Embryonic facial prominence (tissue), 1 donor: ENCODE measurements at regions not wholly inside any gene's neighbourhood (a gene's known extent, or its start where the extent isn't known, plus 50 kb on each side); places are given as distances from the start of the nearest gene placed in this dataset.

ENCODE experiments used
- DNase-seq: peaks from one replicate; pipeline ENCODE4 v3.0.0-alpha.2; 2016; ENCODE audit errors: extremely low spot score

DNA sequence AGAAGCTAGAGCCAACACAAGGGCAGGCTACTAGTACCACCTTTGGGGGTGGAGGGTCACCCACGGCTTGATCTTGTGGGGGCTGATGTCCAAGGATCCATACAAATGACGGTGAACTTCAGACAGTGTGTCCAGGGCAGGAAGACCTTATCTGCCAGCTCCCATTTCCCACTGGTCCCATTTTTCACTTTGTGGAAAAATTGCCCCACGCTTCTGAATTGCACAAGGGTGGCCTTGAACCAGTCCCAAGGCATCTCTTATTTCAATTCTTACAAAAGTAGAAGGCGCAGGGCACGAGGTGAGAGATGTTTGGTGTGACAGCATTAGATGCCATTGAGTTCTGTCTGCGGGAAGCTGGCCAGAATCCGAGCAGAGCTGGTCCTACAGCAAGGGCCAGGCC, 252.7 kb upstream of the CELF2 start:
- no peak for DNase-seq

DNA sequence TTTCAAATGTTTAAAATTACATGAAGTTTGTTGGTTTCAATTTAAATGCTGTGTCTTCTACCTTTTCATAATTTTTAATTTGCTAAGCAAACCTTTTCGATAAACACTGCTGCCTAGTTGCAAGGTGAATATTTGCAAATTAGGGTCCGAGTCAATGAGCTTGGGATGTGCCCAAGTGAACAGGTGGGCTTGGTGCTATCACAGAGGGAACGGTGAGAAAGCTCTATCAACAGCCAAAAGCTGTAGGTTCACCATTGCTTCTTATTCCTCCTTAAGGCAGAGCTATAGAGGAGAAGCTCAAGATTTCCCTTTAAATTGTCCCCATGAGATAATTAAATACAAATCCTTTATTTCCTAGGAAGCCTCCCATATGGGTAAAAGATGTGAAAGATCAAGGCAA, 245.3 kb upstream of the CELF2 start:
- DNase-seq = no peak

DNA sequence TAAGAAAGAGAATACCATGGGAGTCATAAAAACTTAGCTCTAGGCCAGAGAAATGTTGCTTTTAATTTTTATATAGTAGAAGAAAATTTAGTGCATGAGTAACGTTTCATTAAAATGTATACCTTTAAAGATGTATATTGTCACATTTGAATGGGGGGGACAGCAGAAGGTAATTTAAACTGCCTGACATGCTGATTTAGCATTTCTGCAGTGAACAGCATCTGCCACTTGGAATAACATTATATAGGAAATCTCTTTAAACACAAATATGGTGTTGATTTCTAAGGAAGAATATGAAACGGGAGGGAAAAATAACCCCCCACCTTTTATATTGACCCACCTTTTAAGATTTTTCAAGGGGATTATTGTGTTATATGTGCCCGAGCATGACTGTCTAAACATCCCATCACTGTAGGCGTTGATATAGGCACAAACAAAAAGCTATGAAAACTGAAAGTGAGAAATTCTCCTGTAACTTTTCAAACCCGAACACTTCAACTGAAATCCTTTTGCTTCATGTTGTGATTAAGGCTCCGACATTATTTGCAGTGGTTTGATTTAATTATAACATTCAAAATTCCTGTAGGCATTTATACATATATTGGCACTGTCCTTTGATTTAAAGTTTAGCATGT, 244.7 kb upstream of the CELF2 start:
- DNase-seq = no peak

DNA sequence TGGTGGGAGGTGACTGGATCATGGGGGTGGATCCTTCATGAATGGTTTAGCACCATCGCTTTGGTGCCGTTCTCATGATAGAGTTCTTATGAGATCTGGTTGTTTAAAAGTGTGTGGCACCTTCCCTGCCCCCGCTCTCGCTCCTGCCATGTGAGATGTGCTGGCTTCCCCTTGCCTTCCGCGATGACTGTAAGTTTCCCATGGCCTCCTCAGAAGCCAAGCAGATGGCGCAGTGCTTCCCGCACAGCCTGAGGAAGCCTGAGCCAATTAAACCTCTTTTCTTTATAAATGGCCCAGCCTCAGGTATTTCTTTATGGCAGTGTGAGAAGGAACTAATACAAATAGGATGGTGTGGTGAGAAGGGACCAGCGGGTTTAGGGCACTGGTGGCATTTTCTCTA, 243.3 kb upstream of the CELF2 start:
- no peak for DNase-seq

DNA sequence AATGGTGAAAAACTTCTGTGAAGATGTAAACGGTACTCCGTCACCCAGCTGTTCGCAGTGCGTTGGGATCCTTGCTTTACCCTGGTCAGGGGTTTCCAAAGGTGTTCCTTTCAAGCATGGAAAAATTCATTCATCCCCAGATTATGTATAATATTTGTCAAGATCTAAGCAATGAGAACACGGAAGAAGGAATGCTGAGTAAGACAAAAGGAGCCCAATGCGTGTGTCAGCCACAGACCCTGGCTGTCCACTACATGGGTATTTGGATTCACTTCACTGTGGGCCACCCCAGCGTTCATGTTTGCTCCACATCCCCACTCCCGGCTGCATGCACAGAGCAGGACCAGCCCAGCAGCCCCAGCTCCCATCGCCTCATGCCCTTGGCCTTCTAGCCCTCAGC, 241.3 kb upstream of the CELF2 start:
- DNase-seq = no peak

DNA sequence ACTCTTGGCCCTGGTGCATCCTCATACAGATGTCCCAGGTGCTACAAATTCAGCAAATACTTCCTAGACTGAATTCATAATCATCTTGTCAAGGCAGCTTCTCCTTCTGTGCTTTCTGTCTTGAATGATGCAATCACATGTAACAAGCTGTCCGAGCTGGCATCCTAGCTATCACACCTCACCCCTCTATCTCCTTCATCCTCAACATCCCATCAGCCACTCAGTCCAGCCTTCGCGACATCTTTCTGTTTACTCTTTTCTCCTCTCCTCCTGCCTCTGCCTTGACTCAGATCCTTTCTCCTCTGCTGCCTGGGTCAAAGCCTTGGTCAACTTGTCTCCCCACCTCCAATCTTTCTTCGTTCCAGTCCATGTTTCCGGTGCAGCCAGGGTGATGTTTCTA, 240.4 kb upstream of the CELF2 start:
- no peak for DNase-seq

DNA sequence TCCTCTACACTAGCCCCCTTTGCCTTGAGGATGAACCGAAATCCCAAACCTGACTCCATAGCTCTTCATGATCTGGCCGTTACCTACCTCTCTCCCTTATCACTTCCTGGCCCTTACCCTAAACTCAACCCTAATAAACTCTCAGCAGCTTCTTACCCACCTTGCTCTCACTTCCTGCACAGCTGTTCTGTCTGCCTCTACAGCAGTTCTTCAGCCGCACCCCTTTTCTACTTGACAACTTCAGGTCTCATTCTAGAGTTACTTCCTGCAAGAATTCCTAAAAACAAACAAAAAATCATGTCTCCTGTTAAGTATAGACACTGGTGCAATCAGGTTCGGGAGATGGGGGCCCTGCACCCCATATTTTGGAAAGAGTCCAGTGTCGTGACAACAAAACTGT, 239.9 kb upstream of the CELF2 start:
- no peak for DNase-seq

DNA sequence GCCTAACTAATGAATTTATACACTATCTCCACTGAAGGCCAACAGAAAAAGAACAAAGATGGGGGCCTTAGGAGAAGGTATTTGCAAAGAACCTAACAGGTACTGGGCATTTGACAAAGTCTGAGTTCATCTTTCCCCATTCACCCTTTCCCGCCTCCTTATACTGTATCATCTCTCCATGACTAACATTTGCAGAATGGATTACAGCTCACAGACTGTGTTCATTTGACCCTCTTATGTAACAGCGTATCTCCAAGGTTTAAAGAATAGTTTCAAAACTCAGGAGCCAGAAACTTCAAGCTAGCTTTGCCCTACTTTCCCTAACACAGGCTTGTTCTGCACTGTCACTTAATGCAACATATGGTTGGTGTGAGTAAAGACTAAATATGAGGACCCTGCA, 238.7 kb upstream of the CELF2 start:
- no peak for DNase-seq

DNA sequence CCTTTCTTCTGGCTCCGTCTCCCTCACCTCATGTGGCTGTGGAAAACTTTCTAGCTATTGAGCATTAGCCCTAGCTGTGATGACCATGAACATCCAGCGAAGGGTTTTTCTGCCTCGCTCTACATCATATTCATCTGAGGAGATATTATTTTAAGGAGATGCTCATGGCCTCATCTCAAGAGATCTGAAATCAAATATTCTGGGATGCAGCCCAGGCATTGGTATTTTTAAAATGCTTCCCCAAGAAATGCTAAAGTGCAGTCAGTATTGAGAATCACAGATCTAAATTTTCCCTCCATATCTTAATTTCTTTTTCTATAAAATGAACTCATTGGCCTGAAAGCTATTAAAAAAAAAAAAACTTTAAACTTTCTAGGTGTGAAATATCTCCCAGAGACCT, 238.2 kb upstream of the CELF2 start:
- DNase-seq = no peak

DNA sequence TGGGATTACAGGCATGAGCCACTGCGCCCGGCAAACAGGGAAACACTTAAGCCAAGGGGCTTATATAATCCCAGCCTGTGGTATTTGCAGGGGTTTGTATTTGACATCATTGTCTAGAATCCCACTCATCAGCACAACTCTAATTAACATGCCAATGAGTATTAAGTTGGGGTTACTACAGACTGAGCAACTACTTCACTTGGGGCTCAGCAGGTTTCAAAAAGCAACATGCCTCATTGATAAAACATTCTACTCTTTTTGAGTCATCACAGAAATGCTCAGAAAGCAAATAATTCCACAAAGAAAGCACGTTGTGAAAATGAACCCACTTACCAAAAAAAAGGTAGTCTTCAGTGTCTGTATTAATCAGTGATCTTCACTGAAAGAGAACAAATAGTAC, 236.9 kb upstream of the CELF2 start:
- DNase-seq = no peak

DNA sequence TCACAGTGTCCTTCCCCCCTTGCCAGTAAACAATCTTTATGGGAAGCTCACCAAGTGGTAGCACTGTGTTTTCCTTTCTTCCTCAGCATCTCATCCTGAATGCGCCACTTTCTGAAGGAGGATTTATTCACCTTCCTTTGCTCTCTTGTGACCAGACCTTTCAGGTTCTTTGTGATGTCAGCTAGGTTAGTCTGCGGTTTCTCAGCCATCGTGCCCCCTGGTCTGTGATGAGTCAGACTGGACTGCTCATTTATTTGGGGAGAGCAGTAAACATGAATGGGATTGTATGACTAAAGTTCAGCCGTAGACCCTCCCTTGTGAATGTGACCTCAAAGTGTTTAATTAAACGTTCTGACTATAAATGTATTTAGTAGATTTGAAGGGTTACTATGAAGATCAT, 235.1 kb upstream of the CELF2 start:
- no peak for DNase-seq

DNA sequence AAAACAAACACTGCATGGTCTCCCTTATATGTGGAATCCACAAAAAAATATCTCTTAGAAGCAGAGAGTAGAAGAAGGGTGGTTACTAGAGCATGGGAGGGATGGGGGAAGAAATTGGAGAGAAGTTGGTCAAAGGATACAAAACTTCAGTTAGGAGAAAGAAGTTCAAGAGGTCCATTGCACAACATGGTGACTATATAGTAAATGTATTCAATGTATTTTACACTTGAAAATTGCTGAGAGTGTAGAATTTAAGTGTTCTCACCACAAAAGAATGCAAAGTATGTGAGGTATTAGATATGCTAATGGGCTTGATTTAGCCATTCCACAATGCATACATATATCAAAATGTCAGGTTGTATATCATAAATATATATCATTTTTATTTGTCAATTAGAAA, 232.0 kb upstream of the CELF2 start:
- DNase-seq = no peak

DNA sequence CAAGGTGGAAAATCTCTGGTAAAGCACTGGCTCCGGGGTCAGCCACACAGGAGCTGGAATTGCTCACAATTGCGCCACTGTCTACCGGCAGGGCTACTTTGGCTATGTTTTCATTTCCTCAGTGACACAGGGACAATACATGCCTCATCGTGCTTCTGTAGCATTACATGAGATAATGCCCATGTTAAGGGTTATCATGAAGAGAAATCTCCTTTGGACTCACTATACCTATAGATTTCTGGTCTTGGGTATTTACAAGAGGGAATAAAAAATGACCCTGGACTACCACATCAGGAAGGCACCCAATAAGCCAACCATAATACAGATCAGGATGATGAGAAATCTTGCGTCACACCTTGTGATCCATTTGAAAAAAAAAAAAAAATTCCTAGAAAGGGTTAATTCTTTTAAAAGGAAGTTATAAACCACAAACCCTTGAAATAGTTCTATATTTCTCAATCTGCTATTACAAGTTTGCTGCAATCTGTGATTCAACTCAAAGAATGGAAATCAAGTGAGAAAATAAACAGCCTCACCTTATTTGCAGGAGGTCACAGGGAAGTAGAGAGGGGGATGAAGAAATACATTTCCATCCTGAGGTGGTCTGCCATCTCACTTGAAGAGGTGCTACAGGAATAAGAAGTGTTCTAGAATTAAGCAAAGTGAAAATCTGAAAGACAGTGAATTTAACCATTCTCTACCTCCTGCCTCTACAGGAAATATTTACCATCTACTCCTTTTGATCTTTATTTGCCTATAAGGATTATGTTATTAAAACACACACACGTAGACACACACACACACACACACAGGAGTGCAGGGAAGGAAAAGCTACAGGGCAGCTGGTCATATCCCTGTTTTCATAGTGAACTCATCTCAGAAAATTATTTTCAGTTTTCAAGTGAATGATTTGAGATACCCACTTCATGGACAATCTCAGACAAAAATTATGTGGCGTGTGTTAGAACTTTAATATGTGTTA, 231.3 kb upstream of the CELF2 start:
- no peak for DNase-seq

DNA sequence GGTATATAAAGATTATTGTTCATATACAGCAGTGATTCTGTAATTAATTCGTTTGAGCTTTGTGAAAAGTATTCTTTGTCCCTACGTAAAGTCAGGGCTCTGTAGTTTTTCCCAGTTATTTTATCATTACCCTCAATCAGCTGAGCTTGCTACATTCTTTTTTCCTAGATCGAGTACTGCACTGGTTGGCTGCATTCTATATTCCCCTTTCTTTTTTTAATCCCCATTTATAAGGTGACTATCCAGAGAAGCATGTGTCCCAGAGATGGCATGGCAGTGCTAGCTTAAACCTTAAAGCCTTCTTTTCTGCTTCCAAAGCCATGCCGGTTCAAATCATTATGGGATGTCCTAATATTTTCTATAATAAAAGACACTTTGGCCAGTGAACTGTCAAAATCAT, 230.1 kb upstream of the CELF2 start:
- no peak for DNase-seq

DNA sequence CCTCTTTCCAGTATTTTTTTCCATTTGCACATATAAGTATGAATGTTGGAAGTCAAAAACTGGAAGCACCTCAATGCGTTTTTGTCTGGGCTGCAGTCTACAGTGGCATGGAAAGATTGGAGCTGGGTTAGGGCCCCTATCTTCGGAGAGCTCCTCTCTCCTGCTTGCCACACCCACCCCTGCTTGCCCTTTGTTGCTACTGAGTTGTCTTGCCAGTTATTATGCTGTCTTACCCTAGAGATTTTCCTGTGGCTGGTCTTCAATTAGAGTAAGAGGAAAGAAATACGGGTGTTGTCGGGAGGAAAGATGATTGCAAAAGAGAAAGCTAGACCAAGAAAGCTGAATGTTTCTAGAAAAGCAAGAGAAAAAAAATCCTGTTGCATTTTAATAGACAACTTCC, 228.9 kb upstream of the CELF2 start:
- DNase-seq = no peak

DNA sequence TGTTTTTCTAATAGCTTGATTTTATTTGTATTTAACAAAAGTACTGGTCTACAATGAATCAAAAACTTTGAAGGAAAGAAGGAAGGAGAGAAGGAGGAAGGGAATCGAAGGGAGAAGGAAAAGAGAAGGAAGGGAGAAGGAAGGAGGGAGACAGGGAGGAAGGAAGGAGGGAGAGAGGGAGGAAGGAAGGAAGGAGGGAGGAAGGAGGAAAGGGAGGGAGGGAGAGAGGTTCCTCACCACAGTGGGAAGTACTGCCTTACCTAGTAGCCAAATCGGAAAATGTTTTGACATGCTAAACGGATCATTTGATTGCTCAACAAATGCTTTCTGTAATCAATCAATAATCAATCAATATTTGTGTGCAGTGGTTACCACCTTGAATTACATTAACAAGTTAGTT, 225.8 kb upstream of the CELF2 start:
- no peak for DNase-seq

DNA sequence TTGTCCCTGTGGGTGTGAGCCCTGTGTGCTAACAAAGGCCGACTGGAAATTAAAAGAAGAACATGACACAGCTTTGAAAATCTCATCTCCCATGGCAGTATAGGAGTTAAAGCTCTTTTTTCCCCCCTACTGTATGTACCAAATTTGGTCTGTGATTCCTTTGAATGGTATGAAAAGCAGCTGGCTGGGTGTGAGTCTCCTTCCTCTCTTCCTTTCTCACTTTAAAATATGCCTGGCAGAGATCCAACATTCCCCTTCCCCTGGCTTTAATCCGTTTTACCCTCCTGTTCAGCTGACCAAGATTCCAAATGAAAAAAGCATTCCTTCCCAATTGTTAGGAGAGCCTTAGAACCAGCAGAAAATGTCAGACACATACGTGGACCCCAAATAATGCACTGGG, 225.0 kb upstream of the CELF2 start:
- no peak for DNase-seq

DNA sequence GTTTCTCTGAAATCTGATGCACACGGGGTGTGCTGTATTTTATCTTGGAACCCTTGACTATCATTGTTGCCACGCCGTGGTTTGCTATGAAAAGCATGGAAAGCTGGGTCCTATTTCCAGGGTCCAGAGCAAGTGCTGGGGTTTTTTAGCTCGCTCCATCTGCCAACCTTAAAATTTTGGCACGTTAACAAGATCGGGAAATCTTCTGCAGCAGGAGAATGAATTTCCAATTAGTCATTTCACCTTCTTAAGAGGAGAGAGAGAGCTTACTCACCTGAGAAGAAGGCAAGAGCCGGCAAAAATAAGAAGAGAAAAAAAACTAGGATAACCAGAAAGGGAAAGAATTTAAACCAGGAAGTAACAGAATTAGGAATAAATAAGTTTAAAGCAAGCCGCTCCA, 223.6 kb upstream of the CELF2 start:
- no peak for DNase-seq

DNA sequence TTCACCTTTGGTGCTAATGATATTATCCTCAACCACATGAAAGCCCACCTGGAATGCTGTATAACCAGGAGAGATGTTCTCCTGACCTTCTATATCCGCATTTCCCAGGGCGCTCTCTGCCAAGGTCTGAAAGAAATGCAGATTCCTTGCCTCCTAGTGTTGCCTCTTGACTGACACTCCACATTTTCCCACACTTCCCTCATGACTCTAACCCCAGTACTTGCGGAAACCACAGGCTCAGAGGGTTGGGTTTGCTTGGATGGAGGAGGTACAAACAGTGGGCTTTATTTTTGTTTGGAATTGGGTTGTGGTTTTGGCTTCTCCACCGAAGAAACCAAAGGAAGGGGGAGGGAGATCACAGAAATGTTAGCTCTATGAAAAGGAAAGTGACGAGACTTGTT, 222.9 kb upstream of the CELF2 start:
- DNase-seq = no peak

DNA sequence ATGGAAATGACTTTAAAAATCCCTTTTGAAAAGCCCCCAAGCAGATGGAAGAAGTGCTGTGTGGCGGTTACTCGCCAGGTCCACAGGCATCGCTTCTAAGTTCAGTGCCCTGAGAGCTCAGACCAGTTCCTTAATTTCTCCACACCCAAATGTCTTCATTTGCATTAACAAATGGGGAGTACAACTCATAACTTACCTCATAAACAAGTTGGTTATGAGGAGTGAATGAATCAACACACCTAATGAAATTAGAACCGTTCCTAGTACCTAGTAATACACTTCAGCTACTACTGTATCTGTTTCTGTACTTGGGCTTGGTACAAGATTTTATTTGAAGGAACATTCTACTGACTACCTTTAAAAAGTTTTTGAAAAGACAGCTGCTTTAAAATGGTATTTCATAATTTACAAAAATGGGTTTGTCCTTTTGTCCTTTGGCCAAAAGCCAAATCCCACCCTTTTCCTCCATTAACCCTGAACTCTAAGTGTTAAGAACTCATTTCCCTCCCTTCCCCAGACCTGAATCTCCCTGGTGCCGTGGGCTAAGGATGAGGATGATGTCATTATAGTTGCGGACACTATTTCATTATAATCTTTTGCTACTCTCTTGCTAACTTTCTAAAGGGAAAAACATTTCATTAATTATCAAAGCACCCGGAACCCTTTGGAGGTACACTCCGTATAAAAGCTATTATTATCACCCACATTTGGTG, 221.5 kb upstream of the CELF2 start:
- no peak for DNase-seq

DNA sequence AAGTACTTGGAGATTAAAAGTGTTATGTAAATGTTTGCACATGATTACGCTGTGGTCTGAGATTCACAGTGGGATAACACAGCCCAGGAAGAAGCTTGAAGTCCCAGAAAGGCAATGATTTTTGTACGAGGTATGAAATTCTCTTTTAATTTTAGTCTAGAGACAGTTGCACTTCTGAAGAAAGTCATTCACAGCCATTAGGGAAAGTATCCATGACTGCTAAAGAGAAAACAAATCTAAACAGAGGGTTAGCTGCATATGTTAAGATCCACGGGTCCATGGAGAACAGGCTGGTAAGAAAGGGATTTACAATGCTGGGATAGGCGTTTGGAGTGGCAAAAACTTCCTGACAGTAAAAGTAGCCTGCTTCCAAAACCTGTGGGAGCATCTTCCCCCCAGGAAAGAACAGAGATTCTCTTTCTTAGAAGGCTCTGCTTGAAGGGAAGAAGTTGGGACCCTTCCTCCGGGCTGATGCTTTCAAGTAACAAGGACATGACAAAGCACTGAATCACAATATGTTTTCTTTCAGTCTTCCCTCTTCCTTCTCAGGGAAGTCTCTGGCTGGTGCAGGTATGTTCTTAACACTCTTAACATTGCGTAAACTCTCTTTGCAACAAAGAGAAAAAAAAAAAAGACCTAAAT, 220.8 kb upstream of the CELF2 start:
- DNase-seq = no peak

DNA sequence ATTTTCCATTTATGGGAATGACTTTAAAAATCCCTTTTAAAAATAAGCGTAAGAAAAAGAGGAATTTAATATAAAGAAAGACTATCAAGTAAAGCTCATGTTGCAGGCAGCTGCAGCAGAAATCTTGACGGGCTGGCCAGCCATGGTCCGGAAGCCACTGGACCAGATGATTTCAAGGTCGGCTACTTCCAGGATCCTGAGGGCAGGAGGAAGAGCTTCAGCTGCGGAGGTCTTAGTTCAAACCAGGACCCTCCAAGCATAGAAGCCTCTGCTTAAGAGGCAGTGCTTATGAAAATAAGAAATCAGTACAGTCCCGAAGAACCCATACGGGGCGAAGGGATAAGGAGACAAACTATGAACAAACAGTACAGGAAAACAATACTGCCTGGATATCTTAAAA, 220.2 kb upstream of the CELF2 start:
- DNase-seq = no peak
